ENCODE measurements at regions not wholly inside any gene's neighbourhood (a gene's known extent, or its start where the extent isn't known, plus 50 kb on each side); places are given as distances from the start of the nearest gene placed in this dataset.

DNA sequence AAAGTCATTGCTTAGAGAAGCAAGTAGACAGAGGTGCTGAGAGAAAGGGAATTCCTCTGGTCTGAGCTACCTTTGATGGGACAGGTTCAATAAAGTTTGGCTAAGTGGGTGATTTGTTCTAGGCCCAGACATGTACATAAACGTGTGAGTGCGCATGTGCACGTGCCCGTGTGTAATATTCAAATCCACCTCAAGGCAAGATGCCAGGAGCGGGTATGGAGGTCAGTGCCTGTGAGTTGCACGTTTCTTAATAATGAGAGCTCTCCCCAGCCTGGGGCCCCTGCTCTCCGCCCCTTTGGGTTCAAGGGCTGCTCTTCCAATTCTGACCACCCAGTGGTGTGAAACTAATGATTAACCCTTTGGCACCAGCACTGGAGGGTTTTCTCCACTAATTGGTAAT lies 53.8 kb upstream of the LMO4 start:
- DNase-seq = no peak

DNA sequence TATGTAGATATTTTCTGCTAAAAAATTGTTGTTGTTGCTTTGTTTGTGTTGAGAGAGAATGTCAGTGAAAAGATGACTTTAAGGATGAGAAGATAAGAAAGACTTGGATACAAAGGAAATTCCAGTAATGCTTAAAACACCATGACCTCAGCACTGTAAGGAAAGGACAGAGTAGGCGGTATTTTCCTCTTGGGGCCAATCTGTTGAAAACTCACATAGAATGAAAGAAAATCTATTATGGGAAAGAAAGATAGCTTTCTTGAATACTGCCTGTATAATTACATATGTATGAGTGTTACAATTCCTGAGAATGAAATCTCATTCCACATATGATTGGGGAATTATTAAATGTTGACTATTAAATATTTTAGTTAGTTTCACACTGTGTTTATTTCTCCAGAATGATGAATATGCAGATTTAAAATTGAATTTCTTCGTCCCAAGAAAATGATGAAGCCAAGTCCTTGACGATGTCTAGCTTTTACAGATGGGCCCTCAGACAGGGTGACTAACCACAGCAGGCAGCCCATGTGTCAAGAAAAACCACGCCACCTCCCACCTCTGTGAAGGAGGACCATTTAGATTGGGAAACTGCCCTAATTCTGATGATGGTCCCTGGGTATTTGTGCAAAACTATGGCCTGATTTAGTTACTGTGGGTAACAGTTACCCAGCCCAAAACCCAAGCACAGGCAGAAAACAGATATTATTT lies 49.7 kb upstream of the LMO4 start:
- no peak for DNase-seq
